Spinal cord (tissue), 9 donors: ENCODE measurements at regions not wholly inside any gene's neighbourhood (a gene's known extent, or its start where the extent isn't known, plus 50 kb on each side); places are given as distances from the start of the nearest gene placed in this dataset.
"Not testable (repeated sequence)": the region's sequence is repeated elsewhere in the genome, so short reads cannot be mapped to it uniquely, and the experiment has no call there.

Source experiments
- DNase-seq, 6 donors: peaks; one replicate each; pipeline versions ENCODE4 v3.0.0 to v3.0.0-alpha.2; 2013 to 2015; ENCODE audit warnings: low spot score in 6 of 6, low read depth in 4 of 6
- H3K27ac ChIP-seq: one replicate; pipeline ENCODE4 v1.5.1; 2013; ENCODE audit warnings: low read depth, low read length, control low read depth
- H3K27me3 ChIP-seq: one replicate; pipeline ENCODE4 v1.6.1; 2013; ENCODE audit warnings: low read length; ENCODE audit not compliant: control insufficient read depth, insufficient read depth
- H3K36me3 ChIP-seq: one replicate; pipeline ENCODE4 v1.6.1; 2013; ENCODE audit warnings: low read length; ENCODE audit not compliant: control insufficient read depth, insufficient read depth
- H3K4me1 ChIP-seq: one replicate; pipeline ENCODE4 v1.6.1; 2013; ENCODE audit warnings: low read length; ENCODE audit not compliant: control insufficient read depth, insufficient read depth
- H3K4me3 ChIP-seq: one replicate; pipeline ENCODE4 v1.5.1; 2013; ENCODE audit warnings: low read depth, low read length, control low read depth
- H3K9me3 ChIP-seq: one replicate; pipeline ENCODE4 v1.6.1; 2013; ENCODE audit warnings: low read length; ENCODE audit not compliant: control insufficient read depth, insufficient read depth
- WGBS: methylation state at CpG from one replicate; pipeline ENCODE4 v1.1.5; 2013; ENCODE audit warnings: missing lambda C conversion rate; ENCODE audit not compliant: insufficient coverage; 5-methylcytosine and 5-hydroxymethylcytosine counted together
- donor health status: healthy.

- not testable (repeated sequence) for H3K4me3 ChIP-seq, H3K36me3 ChIP-seq, H3K9me3 ChIP-seq, H3K27me3 ChIP-seq, H3K27ac ChIP-seq, DNase-seq
- H3K4me1 ChIP-seq = peaks cover 20% of the 10 kb centered on the region
- 98% methylated on average over 15 of the region's 30 CpGs for WGBS
Observed at GRCh38 chr3:8440142-8440541, 61.5 kb upstream of the LMCD1 start.

- 52% methylated on average over 6 of the region's 8 CpGs for WGBS
- no peak overlapping the region for H3K27ac ChIP-seq
- DNase-seq = peak; percentile 62 to 92 (median 73)
Observed at GRCh38 chr3:8441969-8442559, 59.6 kb upstream of the LMCD1 start.

GRCh38 chr3:8442993-8443650 is 58.5 kb upstream of the LMCD1 start:
- Histone ChIP-seq H3K27me3 (no peaks in the 10 kb centered on the region), H3K4me1 (peaks cover 20% of the 10 kb centered on the region), H3K4me3 (no peak overlapping the region), H3K36me3 (no peaks in the 10 kb centered on the region), H3K27ac (peak overlapping the region; percentile 2), H3K9me3 (no peaks in the 10 kb centered on the region)
- peak in 1 of 6 donors; percentile 5 for DNase-seq
- 25% methylated on average over 1 of the region's 4 CpGs for WGBS

More at GRCh38 chr3:8441969-8442559, 59.6 kb upstream of the LMCD1 start:
- Histone ChIP-seq H3K27me3 (no peaks in the 10 kb centered on the region), H3K36me3 (no peaks in the 10 kb centered on the region), H3K4me3 (no peak overlapping the region), H3K9me3 (no peaks in the 10 kb centered on the region), H3K4me1 (peaks cover 20% of the 10 kb centered on the region)

GRCh38 chr3:8443829-8444791 is 57.5 kb upstream of the LMCD1 start:
- Histone ChIP-seq H3K4me3 (peak overlapping the region; percentile 24), H3K36me3 (no peaks in the 10 kb centered on the region), H3K27ac (peak overlapping the region; percentile 91), H3K4me1 (peaks cover 20% of the 10 kb centered on the region), H3K9me3 (no peaks in the 10 kb centered on the region), H3K27me3 (no peaks in the 10 kb centered on the region)
- WGBS = 5% methylated on average over 12 of the region's 15 CpGs
- peak; percentile 73 to 97 (median 87) for DNase-seq

- no CpG with 5 or more reads among the region's 3 CpGs for WGBS
Observed at GRCh38 chr3:8444883-8445282, 56.7 kb upstream of the LMCD1 start.

GRCh38 chr3:8445861-8446260 is 55.8 kb upstream of the LMCD1 start:
- no peak overlapping the region for H3K27ac ChIP-seq
- no CpG with 5 or more reads among the region's 2 CpGs for WGBS

More at GRCh38 chr3:8444883-8445282, 56.7 kb upstream of the LMCD1 start:
- peak overlapping the region; percentile 91 for H3K27ac ChIP-seq
- no peak for DNase-seq
- H3K36me3 ChIP-seq = no peaks in the 10 kb centered on the region
- no peak overlapping the region for H3K4me3 ChIP-seq
- peaks cover 20% of the 10 kb centered on the region for H3K4me1 ChIP-seq
- H3K9me3 ChIP-seq = no peaks in the 10 kb centered on the region
- no peaks in the 10 kb centered on the region for H3K27me3 ChIP-seq

GRCh38 chr3:8446845-8447244 is 54.8 kb upstream of the LMCD1 start:
- Histone ChIP-seq H3K4me3 (no peak overlapping the region), H3K36me3 (no peaks in the 10 kb centered on the region), H3K27me3 (no peaks in the 10 kb centered on the region), H3K4me1 (peaks cover 19% of the 10 kb centered on the region), H3K27ac (no peak overlapping the region), H3K9me3 (no peaks in the 10 kb centered on the region)
- DNase-seq = no peak
- WGBS = no CpG with 5 or more reads among the region's 2 CpGs

More at GRCh38 chr3:8445861-8446260, 55.8 kb upstream of the LMCD1 start:
- no peak overlapping the region for H3K4me3 ChIP-seq
- no peaks in the 10 kb centered on the region for H3K36me3 ChIP-seq
- no peaks in the 10 kb centered on the region for H3K27me3 ChIP-seq
- peak in 2 of 6 donors; percentile 20 to 43 for DNase-seq
- no peaks in the 10 kb centered on the region for H3K9me3 ChIP-seq
- peaks cover 20% of the 10 kb centered on the region for H3K4me1 ChIP-seq

- Histone ChIP-seq H3K4me3 (no peak overlapping the region), H3K27me3 (no peaks in the 10 kb centered on the region), H3K27ac (no peak overlapping the region), H3K4me1 (no peaks in the 10 kb centered on the region), H3K9me3 (no peaks in the 10 kb centered on the region), H3K36me3 (no peaks in the 10 kb centered on the region)
- no peak for DNase-seq
Observed at GRCh38 chr3:8450618-8451017, 51.0 kb upstream of the LMCD1 start.

GRCh38 chr3:8451696-8452095 is 49.9 kb upstream of the LMCD1 start:
- H3K4me3 ChIP-seq = no peak overlapping the region
- H3K36me3 ChIP-seq = no peaks in the 10 kb centered on the region
- 83% methylated on average over 3 of the region's 4 CpGs for WGBS
- no peaks in the 10 kb centered on the region for H3K4me1 ChIP-seq
- H3K27me3 ChIP-seq = no peaks in the 10 kb centered on the region
- H3K27ac ChIP-seq = no peak overlapping the region
- no peaks in the 10 kb centered on the region for H3K9me3 ChIP-seq
- DNase-seq = peak in 1 of 6 donors; percentile 42
